Astrocyte (in vitro differentiated cells and primary cell): ENCODE measurements at regions not wholly inside any gene's neighbourhood (a gene's known extent, or its start where the extent isn't known, plus 50 kb on each side); places are given as distances from the start of the nearest gene placed in this dataset.

Experiments
- EZH2 ChIP-seq: IDR thresholded peaks from 2 replicates; pipeline ENCODE4 v1.6.1; 2012; ENCODE audit warnings: mild to moderate bottlenecking, low read length, inconsistent platforms; ENCODE audit not compliant: insufficient read depth
- TF ChIP-seq, protein P1 (sequence below): IDR thresholded peaks from 2 replicates; pipeline ENCODE4 v1.5.1; 2011; ENCODE audit warnings: low read depth, mild to moderate bottlenecking, inconsistent platforms, low read length, moderate library complexity; ENCODE audit not compliant: insufficient read depth

GRCh38 chr4:115484479-115484878, 371.1 kb upstream of the NDST4 start:
- TF ChIP-seq, protein P1, sequence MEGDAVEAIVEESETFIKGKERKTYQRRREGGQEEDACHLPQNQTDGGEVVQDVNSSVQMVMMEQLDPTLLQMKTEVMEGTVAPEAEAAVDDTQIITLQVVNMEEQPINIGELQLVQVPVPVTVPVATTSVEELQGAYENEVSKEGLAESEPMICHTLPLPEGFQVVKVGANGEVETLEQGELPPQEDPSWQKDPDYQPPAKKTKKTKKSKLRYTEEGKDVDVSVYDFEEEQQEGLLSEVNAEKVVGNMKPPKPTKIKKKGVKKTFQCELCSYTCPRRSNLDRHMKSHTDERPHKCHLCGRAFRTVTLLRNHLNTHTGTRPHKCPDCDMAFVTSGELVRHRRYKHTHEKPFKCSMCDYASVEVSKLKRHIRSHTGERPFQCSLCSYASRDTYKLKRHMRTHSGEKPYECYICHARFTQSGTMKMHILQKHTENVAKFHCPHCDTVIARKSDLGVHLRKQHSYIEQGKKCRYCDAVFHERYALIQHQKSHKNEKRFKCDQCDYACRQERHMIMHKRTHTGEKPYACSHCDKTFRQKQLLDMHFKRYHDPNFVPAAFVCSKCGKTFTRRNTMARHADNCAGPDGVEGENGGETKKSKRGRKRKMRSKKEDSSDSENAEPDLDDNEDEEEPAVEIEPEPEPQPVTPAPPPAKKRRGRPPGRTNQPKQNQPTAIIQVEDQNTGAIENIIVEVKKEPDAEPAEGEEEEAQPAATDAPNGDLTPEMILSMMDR: no peak
- no peak for TF ChIP-seq EZH2
